NCI-H748 (cell line): ENCODE measurements at regions not wholly inside any gene's neighbourhood (a gene's known extent, or its start where the extent isn't known, plus 50 kb on each side); places are given as distances from the start of the nearest gene placed in this dataset.
A peak's percentile ranks its signal among the peaks of the same experiment; 100 is the strongest.
"Not testable (repeated sequence)": the region's sequence is repeated elsewhere in the genome, so short reads cannot be mapped to it uniquely, and the experiment has no call there.

Experiments used
- DNase-seq: peaks from one replicate; lab custom pipeline; 2025; ENCODE audit not compliant: unreplicated experiment; lab: John Stamatoyannopoulos, UW

DNA sequence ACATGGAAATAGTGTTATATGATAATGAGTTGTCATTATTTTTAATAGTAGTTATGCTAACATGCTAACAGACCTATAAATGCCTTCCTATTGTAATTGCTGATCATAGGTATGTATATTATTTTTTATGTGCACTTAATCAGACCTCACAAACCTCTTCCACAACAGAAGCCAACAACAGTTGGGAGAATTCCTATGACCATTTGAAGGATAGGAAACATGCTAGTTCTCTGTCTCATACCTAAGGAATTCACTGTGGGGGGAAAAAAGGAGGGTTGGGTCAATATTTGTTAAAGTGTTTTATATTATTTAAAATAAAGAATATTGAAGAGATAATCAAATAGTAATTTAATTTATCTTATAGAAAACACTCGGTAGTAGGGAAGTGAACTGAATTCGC, 990.9 kb downstream of the EPHA7 start:
- no peak for DNase-seq

DNA sequence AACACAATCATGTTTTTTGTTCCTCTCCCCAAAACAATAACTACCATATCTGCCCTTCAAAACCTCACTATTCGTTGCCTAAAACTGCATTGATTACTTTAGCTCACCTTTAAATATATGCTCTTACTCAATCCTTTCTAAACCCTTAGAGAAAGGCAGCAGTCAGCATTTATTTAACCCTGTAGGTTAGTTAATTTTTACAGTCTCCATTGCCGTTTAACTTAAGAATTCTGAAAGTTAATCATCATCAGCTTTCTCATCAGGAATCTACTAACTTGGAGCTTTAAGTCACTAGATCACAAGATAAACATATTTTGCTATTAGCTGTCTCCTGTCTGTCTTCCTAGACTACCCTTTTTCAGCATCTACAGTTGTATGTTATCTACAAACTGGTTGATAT, 991.9 kb downstream of the EPHA7 start:
- no peak for DNase-seq

DNA sequence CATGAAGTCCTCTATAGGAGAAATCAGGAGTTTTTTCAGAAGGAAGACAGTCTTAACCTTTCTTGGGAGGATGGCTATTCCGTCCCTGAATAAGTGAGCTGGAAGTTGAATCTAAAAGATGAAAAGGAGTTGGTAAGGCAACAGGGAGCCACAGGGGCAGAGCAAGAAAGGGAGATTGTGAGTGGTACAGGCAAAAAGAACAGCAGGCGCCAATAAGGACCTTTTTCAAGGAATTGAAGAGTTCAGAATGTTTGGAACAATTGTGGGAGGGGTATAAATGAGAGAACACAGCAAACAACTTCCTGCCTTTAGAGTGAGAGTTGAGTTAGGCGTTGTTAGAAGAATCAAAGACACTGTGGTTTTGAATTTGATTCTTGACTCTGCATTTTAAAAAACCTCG, 1003.7 kb downstream of the EPHA7 start:
- no peak for DNase-seq

DNA sequence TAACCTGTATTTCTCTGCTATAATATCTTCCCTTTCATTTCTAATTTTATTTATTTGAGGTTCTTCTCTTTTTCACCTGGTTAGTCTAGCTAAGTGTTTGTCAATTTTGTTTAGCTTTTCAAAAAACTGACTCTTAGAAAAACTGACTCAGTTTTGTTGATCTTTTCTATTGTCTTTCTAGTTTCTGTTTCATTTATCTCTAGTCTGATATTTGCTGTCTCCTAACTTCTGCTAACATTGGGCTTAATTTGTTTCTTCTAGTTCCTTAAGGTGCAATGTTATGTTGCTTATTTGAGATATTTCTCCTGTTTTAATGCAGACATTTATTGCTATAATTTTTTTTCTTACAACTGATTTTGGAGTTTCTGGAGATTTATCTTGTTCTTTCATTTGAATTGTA, 1011.0 kb downstream of the EPHA7 start:
- no peak for DNase-seq

DNA sequence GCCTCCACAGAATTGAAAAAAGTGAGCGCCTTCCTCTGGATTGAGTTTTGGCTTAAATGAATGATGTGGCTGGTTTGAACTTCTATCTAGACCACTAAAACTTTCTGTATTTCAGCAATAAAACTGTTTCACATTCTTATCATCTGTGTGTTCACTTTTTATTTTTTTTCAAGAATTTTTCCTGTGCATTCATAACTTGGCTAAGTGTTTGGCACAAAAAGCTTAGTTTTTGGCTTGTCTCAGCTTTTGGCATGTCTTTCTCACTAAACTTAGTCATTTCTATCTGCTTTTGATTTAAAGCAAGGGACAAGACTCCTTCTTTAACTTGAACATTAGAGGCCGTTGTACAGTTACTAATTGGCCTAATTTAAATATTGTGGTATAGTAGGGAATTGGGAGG, 1015.1 kb downstream of the EPHA7 start:
- no peak for DNase-seq

DNA sequence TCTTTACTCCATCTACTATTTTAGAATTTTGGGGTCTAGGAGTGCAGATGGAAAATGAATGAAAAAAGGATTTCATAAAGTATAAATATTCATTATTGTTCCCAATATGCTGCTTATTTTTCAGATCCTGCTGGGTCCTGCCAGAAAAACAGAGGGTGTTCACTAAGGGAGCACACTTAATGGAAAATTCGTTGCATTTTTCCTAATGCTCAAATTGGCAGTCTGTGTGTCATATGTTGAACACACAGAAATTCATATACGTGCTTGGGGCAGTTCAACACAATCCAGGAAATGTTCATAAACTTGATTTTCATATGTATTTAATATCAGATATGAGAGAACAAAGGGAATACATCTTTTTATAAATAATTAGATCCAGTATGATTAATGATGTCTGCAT, 1019.4 kb downstream of the EPHA7 start:
- DNase-seq: no peak

DNA sequence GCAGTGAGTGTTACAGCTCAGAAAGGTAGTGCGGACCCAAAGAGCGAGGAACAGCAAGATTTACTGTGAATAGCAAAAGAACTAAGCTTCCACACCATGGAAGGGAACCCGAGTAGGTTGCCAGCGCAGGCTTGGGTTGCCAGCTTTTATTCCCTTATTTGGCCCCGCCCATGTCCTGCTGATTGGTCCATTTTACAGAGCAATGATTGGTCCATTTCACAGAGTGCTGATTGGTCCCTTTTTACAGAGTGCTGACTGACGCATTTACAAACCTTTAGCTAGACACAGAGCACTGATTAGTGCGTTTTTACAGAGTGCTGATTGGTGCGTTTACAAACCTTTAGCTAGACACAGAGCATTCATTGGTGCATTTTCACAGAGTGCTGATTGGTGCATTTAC, 1030.7 kb downstream of the EPHA7 start:
- DNase-seq: not testable (repeated sequence)

DNA sequence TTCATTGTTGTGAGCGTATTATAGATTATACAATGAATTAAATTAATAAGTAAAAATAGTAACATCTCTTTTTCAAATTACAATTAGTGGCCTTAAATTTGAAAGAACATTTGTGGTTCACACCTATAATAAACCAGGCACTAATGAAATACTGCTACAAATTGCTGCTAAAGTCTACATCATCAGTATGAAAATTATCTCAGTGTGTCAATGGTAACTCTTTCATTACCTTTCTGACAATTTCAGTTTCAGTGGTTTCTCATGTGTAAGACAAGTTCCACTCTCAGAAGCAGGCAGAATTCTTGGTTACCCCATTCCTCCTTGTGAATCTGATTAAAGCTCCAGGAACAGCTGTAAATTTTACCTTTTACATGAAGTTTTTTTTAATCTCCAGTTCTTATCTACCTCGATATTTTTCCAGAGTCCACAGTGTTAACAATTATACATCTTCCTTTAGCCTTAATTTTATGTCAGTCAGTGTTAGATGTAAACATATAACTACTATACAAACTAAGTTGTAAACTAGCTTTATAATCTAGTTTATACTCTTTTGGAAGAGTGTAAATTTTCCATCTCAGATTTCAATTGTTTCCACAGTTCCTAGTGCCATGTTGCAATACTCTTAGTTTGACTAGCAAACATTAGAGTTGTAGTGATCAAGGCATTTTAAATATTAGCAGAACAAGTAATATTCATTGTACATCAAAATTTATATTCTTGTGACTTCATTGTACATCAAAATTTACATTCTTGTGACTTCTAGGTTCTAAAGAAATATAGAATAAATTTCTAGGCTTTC, 1038.4 kb downstream of the EPHA7 start:
- DNase-seq: no peak

DNA sequence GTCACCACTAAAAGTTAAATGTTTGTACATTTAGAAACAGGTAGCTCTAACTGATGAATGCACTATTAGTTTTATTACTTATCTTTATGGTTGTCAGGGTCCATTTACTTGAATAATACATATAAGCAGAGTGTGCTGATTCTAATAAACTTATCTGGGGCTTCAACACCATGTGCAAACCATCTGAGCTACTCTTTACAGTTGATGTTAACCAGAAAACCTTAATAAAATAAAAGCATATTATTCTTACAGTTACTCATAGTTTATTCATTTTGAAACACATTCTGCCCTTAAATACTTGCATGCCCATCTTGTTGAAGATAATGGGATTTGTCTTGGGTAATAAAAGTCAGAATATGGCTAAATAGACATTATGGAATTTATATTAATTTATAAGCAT, 1042.2 kb downstream of the EPHA7 start:
- DNase-seq: no peak

DNA sequence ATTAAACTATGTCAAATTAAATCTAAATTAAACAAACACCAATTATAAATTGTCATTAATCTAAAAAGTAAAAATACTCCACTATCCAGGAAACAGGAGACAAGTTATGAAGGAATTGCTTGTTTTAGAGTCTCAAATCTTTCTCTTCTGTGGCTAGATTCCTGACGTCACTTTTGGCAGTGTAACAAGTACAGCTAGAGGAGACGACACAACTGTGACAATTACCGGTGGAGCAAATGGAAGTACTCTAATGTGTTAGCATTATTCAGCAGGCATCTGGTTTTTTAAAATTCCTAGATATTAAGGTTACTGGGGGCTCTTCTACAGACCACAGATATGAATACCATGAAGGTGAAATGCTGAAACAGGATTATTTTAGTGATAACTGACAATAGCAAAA, 1042.7 kb downstream of the EPHA7 start:
- DNase-seq: no peak

DNA sequence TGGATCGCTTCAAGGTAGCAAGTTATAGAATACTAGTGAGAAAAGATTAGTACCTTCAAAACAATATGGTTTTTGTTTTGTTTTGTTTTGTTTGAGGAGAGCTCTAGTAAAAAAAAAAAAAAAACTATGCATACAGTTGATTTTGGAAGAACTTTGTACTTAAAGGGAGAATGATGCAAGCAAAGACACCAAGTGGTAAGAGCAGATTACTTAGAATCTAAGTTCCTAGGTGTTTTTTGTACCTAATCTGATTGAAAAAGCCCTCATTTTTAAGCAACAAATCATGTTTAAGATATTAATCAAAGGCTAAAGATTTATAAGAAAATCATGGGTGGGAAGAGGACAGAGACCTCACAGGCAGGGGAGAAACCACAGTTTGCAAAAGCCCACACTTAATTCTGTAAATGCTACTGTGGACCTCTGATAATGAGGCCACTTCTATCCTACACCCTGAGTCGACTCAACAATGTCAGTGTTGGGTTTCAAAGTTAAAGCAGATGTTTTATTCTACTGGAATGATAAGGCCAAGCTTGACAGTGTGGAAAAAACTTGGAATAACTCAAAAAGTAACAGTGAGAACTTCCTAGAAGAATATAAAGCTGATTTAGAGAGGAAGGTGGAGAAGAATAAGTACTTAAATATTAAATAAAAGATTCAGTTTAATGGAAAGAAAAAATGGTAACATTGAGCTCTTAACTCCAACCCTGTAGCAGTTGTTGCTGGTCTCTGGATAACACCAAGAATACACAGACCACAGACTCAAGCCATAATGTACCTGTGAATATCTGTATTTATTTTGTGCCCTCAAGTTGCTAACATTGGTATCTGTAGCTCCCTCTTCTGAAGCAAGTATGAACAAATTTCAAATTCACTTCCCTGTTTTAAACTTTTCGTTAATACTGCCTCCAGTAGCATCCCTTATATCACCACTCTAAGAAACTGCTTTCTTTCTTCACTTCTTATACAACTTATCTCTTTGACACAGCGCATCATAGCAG, 1047.8 kb downstream of the EPHA7 start:
- DNase-seq: no peak

DNA sequence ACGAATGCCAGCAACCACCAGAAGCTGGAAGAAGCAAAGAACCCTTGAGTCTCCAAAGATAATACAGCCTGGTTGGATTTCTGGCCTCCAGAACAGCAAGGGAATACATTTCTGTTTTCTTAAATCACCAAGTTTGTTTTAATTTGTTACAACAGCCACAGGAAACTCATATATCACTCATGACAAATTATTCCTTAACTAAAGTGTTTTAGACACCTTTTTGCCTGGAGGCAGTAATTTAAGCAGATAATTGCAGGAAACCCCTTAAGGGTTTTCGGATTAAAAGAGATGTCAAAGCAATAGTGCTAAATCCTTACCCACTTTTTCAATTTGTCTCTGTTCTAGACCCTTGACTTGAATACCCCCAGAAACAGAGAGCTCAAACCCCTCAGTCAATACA, 1050.0 kb downstream of the EPHA7 start:
- DNase-seq: peak; percentile 26

DNA sequence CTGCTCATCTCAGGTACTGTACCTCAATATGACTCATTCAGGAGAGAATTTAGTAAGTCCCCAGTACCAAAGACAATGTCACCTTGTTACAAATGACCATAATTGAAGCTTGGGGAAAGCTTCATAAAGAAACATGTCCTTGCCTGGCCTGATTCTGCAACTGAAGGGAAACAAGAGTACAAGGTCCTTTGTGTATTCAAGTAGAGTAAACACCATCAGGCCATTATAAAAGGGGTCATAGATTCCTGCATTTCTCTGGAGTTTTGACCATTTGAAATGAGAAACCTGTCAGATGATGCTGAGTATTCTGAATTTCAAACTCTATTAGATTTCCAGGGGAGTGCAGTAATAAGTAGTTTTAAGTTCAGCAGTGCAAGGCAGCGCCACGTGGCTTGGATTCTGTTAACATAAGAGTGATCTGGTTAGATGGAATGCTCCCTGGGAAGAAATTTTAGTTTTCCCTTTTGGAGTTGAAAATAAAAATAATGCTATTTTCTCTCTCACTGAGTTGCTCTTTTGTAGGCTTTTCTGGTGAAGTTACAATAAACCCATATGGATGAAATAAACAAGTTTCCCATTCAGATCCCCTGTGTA, 1054.3 kb downstream of the EPHA7 start:
- peak; percentile 76 for DNase-seq

DNA sequence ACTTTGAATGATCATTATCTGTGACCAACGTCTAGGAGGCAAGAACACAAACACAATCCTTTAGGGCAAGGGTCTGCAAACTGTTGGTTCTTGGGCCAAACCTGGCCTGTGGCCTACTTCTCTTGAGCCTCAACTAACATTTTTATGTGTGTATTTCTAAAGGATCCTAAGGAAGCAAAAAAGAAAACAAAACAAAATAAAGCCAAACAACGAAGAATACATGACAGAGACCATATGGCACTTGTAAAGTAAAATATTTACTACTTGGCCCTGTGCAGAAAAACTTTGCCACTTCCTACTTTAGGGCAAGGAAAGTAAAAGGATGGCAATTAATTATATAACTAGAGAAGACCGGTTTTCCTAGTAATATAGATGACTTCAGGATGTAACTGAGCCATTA, 1056.2 kb downstream of the EPHA7 start:
- DNase-seq: no peak

DNA sequence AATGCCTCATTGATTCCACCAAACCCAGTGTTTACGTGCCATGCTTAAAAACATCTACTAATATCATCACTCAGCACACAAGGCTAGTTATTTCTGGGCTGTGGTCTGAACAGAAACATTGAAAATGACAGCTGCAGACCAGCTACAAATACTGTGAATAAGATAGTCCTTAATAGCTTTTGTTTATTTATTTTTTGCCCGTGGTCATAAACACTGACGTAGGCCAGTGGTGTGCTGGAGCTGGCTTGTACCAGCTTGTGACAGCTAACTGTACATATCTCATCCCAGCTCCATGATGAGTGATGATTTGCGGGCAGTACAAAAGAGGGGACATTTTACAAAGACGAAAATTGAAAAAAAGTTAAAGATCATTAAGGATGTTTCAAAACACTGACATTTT, 1057.0 kb downstream of the EPHA7 start:
- no peak for DNase-seq

DNA sequence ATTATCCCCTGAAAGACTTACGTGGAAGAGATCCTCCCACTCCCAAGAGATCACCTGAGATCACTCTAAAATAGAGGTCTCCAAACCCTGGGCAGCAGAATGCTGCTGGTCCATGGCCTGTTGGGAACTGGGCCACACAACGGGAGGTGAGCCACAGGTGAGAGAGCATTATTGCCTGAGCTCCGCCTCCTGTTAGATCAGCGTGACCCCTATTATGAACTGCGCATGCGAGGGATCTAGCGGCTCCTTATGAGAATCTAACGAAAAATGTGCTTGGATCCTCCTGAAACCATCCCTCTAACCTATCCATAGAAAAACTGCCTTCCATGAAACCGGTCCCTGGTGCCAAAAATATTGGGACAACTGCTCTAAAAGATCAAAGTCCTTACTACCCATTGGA, 1057.4 kb downstream of the EPHA7 start:
- DNase-seq: no peak

DNA sequence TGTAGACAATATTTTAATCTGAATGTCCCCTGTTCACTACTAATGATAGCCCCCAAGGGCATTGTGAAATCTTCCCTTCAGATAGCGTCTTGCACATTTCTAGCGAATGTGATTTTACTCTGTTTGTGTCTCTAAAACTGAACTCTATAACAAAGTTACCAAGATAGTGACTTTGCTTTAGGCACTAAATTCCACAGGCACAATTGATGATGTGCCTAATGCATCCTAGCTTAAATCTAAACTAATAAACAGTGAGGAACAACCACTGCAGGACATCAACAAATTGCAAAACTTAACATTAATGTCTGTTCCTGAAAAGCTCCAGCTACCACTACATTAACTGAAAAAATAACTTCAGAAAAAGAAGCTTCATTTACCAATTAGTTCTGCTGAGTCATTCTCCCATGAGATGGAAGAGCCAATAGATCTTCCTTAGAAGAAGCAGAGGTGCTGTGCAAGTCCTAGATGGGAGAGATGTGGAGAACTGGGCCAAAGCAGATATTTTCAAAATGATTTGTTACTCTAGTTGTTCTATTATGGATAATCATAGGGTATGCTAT, 1065.0 kb downstream of the EPHA7 start:
- DNase-seq: no peak

DNA sequence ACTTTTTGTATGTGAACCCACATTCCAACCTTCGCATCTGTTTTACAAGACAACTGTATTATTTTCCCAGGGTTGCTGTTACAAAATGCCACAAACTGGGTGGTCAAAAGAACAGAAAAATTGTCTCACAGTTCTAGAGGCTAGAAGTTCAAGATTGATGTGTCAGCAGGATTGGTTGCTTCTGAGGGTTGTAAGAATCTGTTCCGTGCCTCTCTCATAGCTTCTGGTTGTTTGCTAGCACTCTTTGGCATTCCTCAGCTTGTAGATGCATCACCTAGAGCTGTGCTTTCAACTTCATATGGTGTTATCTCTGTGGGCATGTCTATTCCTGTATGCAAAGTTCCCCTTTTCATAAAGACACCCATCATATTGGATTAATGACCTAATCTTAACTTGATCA, 1067.2 kb downstream of the EPHA7 start:
- no peak for DNase-seq

DNA sequence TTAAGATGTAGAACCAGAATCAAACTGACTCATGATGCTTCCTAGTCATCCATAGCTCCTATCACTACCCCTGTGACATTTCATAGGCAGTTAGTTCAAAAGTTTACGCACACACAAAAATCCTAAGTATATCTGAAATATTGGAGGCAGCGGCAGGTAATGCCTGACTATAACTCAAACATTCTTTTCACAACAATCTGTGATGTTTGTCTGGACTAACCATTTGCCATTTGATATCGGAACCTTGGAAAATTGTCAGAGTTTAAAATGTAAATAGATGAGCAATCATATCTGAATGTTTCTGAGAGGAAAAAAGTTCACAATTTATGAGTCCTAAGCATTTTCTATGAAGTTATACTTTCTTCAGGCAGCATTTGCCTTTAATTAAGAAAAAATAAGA, 1078.2 kb downstream of the EPHA7 start:
- DNase-seq: no peak

DNA sequence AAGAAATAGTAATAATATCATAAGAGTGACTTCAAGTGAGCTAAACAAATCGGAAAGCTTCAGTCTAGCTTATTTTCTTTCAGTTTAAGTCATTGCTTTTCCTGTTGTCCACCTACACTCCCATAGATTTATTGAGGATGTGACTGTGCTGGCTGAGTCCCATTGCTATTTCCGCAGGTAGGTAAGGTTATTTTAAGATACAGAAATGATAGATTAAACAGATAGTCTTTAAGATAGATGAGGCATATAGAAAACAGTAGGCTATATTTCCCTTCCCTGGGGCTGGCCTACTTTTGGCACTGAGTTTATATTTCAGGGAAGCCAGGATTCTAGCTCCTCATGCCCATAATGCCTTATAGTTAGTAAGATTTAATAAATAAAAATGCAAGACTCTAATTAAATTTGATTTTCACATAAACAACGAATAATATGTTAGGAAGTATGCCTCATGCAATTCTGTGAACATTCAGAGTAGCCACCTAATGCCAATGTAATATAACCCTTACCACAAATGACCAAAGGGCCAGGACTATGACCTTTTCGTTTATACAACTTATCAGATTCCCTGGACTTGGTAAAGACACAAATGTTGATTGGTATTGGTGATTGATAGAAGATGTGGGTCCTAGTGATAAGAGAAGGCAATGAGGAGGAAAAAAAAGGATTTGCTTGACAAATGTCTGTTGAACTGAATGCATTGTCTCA, 1079.3 kb downstream of the EPHA7 start:
- DNase-seq: no peak

DNA sequence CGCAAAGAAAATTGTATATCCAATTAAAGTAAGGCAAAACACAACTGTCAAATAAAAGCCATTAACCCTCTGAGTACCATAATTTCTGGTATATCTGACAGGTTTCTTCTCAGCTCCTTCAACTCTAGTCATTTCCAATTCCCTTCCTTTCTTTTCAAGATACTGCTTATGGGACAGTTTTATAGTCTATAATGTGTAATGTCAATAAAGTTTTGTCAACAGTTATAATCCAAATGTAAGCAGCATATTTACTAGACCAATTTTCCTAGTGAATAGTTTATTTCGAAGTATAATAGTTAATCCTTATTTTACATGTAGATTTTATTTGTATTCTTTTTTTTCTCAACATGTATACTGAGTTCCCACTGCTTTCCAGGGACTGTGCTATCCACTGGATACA, 1081.8 kb downstream of the EPHA7 start:
- no peak for DNase-seq
